NK-92 treated with Interleukin-12 subunit alpha and Interleukin-12 subunit beta, amount 100 ng/mL, for 24 hours (cell line): ENCODE measurements at regions not wholly inside any gene's neighbourhood (a gene's known extent, or its start where the extent isn't known, plus 50 kb on each side); places are given as distances from the start of the nearest gene placed in this dataset.

Source experiments
- DNase-seq: peaks from one replicate; lab custom pipeline; 2025; lab: John Stamatoyannopoulos, UW

DNA sequence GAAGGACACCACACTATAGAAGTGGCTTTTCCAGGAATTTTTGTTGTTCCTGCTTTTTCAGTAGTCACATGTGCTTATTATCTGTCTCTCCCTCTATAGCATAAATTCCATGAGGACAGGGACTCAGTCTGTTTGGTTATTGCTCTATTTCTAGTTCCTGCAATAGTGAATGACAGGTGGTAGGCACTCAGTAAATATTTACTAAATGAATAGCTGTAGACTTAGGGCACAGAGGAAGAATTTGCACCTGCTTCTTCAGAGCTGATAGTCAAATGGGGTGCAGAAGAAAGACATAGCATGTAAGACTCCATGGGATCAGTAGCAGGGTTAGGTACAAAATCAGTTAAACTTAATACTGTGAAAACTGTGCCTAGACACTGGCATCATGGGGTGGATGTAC, 580.2 kb downstream of the CCDC171 start:
- DNase-seq, result no peak

DNA sequence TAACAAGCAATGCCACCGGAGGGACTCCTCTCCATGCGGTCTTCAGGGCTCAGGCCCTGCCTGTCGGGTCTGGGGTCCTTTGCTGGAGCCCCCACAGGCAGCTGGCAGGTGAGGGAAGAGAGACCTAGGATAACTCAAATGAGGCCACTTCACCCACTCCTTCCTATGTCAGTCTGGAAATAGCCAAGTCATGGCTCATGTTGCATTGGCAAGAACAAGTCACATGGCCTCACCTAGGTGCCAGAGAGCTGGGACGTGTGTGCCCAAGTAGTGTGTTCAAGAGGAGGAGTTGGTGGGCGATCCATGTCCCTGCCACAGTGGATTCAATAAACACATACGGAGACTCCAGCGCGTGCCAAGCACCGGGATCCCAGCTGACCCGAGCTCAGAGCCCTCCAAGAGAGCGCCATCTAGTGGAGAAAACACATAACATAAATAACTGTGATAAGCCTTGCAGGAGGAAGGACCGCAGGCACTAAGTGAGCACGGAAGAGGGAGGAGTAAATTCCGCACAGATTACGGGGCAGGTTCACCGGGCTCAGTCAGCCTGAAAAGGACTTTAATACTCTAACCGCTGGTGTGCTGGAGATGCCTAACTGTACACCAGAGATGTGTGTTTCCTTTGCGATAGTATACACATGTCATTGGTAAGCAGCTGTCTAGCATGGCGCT, 580.8 kb downstream of the CCDC171 start:
- DNase-seq, result no peak

DNA sequence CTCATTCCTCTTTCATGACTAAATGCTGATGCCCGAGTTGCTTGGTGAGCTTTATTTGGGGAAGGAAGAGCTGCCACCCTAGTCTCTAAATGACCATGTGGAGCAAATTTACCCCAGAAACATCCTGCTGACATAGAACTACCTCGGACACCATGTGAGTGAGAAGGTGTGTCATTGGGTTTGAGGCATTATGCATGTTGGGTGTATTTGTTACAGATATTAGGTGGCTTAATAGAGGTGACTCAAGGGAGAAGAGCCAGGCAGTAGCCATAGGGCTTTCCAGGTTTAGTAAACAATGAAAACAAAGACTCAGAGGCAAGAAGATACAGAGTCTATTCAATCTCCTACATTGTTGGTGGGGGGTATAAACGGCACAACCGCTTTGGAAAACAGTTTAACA, 581.5 kb downstream of the CCDC171 start:
- DNase-seq, result no peak

DNA sequence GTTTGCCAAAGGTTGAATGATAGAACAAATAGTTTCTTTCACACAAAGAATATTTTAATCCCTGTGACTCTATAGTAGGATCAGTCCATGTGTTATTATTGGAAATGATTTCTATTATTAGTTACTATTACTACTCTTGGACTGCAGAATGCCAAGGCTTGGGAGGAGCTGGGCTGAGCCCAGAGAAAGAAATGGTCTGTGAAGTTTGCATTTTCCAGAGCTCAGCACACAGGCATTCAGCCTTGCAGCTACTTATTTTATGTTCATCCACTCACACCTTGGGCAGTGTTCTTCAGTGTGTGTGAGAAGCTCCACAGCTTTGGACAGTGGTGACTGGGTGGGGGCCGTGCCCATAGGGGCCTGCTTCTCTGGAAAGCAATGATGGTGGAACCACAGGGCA, 583.1 kb downstream of the CCDC171 start:
- DNase-seq, result no peak

DNA sequence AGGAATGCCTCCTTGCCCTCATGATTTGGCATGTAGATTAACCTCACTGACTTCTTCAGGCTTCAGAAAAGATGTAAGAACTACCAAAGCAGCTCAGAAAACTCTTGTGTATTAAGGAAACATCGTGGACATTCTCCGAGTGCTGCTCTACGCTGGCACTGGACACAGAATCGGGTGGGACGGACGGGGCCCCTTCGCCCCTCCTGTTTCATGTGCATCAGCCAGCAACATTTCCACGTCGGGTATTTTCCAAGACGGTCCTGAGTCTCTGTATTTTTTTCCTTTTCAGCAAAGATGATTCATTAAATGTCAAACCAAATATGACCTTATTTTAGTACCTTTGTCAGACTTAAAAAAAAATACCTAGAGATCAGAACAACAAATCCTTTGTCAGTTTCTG, 583.6 kb downstream of the CCDC171 start:
- no peak for DNase-seq

DNA sequence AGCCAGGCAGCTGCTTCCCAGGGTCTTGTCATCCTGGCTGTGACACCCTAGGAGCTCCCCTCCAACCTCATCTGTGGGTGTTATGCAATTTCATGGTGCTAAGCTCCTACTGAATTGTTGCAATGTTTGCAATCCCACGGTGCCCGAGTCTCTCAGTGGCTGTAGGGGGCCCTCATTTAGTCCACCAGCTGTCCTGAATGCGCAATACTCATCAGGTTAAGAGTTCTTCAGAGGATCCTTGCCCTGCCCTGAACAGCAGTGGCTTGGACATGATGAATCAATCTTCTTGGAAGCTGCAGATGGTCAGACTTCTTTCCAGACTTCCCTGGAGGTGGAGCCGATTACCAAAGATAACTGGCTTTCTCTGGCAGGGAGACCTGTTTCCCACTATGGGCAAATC, 584.1 kb downstream of the CCDC171 start:
- DNase-seq, result no peak

DNA sequence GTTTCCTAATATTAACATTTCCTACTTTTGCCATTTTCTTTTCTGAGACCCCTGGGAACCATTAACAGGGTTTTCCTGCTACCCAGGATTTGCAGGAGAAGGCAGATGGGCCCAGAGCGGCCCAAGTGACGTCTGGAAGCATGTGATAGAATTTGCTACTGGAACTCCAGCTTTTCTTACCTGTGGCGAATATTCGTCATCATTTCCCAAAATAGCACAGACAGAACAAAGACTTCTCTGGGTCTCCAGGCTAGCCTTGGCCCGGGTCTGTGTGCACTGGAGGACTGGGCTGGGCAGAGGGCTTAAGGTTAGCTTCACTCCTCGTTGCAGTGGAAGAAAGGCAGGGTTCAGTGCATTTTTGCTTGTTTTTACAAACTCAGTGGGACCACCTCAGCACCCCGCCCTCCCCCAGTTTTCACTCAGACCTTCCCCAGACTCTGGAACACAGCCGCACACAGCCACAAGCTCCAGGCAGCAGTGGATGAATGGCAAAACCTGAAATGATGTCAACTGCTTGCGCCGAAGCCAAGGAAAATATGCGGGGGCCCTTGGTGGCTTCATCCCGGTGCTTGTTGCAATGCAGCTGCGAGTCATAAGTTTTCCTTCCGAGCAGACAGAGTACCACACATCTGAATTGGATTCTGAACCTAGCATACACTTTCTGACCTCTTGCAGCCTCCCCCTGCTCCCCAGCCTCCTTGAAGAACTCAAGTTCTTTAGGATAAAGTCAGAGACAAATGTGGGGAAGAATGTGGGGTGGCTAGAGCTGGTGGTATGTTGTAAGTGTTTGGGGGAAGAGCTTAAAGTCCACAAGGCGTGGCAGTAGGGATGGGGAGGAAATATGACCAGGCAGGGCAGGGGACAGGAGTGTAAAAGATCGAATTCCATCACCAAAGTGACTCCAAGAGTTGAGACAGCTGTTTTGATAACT, 586.0 kb downstream of the CCDC171 start:
- no peak for DNase-seq

DNA sequence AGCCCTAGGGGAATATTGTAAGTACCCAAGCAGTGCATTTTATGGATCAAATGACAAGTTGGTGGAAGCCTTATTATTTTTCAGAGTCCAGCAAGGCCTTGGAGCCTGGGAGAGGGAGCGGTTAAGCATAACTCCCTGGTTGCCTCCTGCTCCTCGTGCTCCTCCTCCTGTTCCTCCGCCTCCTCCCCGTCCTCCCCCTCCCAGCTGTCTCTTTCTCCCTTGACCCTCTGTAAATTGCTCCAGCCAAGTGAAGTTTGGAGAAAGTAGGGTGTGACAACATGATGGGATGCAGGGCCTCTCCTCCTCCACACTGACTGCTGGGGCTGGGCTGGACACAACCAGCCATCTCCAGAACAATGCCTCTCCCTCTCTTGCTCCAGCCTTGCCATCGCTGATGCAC, 586.9 kb downstream of the CCDC171 start:
- DNase-seq, result no peak

DNA sequence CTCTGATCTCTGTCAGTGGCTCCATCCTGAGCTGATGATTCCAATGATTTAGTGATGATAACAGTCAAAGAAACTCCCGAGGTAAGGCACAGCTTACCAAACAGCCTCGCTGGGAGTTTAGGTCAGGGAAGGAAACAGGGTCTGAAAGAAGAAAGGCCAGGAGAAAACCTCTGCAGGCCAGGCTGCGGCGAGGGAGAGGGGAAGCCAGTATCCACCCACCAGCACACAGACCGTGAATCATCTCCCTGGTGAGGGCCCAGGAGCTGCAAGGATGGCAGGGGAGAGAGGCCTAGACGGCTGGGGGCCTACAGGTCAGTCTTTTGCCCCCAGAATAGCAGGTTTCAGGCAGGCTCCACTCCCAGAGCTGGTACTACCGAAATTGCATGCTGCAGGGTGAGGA, 590.5 kb downstream of the CCDC171 start:
- no peak for DNase-seq

DNA sequence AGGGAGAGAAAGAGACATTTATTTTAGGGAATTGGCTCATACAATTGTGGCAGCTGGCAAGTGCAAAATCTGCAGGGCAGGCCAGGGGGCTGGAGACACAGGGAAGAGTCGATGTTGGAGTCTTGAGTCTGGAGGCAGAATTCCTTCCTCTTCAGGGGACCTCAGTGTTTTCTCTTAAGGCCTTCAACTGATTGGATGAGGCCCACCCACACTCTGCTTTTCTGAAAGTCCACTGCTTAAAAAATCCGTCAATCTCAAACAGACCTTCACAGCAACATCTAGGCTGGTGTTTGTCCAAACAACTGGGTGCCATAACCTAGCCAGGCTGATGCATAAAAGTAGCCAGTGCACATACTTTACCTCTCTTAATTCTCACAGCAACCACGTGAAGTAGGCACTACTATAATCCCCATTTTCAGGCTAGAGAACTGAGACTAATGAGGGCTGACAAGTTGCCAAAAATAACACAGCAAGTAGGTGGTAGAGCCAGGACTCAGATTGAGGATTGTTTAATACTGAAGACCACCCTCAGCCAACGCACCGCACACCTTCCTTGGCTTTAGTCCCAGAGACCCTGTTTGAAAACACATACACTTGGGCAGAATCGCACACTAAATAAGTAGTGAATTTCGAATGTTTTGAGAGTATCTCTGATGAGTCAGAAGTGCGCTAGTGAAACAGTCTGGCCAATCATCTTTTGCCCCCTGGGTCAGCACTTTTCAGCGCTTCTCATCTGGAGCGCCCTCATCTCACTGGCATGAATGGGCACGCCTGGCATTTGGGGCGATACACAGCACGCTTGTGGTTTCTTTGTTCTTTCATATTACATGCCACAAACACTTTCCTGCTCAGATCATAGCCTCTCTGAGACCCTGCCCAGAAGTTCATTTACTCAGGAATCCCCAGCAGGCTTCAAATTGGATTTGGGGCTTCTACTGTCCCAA, 591.4 kb downstream of the CCDC171 start:
- DNase-seq, result no peak

DNA sequence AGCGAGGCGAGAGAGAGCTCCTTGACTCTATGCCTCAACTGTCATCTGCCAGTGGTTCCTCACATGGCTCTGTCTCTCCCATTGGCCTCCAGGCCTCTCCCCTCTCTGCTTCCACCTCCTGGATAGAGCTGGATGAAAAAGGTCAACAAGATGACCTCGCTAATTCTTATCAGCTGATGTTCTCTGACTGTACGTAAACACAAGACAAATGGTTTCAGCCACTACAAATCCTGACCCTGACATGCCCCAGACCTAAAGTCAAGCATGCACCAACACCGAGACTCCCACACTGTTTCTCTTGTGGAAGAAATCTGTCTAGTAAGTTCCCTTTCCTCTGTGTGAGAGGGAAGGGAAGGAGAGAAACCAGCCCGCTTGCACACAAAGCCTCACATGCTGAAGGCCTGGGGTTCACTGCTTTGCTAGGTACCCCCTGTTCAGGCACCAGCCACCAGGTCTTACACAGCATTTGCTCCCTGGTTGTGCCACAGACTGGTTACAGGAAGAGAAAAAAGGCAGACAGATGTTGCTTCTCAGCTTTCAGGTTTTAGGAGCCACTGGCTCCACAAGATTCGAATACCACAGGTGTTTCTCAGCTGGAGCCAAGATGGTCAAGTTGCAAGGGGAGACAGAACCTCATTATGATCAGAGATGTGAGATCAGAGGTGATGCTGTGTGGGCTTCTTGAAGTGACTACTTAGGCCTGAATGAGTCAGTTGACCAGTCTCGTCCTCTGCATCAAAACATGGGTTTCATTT, 592.5 kb downstream of the CCDC171 start:
- no peak for DNase-seq

DNA sequence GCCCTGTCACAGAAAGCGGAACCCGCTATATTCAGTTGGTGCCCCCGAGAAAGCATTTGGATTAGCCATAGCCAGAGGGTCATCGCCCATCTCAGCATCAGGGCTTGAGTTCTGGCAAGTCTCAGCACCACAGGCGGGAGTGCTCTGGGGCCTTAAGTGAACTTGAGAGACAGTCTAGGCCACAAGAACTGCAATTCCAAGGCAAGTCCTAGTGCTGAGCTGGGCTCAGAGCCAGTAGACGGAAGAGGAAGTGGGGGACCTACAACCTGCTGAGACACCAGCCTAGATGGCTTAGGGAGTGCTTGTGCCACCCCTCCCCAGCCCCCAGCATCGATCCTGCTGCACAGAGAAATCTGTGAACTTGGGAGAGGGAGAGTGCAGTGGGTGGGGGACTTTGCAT, 594.9 kb downstream of the CCDC171 start:
- DNase-seq, result no peak

DNA sequence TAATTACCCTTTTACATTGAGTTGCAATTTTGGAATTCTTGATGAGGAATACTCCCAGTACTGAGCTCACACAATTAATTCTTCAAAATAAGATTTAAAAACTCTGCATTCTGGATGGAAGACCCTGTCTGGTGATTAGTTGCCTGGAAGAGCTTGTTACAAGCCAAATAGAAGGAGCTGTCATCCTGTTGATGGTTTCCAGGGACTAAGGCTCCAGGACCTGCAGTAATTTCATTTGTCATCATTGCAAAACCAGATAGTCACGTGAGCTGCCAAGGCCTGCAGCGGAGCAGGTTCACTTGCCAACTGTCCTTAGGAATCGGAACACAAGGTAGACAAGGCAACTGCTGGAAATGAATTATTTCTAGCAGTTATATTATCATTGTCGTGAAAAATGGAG, 597.7 kb downstream of the CCDC171 start:
- no peak for DNase-seq

DNA sequence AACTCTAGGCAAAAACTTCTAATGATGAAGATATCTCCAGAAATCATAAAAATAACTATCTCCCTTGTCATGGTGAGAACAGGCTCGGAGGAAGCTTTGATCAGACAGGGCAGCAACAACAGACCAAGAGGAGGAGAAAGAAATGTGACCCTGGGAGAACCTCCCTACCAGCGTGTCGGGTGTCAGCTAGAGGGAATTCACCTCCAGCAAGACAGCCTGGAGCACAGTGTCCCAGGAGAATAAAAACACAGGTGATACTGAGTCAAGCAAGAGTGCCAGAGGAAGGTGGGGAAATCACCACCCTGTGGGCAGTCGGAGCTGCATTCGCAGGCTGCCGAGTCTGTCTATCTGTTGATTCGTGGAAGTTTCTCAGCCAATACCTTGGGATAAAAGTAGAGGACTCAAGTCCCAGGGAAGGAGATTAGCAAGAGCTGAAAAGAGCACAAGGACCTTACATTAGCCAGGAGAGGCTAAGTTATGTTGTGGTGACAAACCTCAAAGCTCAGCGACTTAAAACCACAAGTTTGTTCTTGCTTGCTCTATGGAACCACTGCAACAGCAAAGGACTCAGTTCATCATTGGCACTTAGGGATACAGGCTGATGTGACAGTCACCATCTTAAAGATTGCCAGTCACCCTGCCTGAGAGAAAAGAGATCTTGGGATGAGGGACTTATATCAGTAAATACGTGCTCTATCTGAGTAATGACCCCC, 598.3 kb downstream of the CCDC171 start:
- no peak for DNase-seq

DNA sequence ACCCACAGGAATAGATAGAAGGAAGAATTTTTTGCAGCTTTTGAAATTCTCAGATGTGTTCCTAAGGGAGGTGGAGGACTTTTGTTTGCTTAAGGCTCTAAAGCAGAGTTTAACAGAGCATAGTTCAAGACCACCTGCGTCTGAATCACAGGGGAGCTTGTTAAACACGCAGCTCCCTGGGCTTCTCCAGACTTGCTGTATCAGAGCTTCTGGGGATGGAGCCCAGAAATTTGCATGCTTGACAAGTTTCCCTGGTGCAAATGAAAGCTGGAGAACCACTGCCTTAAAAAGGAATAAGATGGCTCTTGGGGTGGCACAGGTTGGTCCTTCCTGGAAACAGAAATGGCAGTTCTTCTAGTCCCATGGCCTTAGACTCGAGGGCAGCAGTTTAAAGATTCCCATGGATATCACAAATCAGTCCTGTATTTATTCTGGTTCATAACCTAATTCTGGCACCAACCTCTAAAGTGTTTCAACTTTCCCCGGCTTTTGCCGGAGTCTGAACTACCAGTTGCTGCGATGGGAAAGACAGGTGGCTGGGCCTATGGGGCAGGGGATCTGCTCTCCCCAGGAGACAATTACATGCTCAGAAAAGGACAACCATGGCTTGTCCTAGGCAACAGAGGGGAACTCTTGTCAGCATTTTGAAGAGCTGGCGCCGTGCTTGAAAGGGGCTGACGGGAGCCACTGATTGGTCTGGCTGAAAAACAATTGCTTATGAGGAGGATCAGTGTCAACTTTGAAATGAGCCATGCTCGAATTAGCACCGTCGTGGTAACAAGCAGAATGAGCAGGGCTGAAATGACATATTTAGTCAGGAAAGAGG, 599.6 kb downstream of the CCDC171 start:
- DNase-seq, result no peak

DNA sequence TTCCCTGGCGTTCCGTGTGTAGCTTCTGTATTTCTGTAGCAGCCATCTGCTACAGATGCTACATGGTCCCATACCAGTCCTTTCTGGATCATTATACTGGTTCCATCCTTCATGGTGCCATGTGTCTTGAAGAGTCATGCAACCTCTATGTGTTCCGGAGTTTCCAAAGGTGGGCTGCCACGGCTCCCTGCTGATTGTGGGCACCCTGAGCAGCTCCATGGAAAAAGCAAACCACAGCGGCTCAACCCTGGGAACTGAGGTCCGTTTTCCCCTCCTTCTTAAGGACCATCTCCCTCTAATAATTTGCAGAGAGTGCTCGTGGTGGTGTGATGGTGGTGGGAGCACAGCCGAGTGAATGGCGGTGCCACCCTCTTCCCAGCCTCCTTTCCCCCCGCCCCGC, 600.4 kb downstream of the CCDC171 start:
- no peak for DNase-seq

DNA sequence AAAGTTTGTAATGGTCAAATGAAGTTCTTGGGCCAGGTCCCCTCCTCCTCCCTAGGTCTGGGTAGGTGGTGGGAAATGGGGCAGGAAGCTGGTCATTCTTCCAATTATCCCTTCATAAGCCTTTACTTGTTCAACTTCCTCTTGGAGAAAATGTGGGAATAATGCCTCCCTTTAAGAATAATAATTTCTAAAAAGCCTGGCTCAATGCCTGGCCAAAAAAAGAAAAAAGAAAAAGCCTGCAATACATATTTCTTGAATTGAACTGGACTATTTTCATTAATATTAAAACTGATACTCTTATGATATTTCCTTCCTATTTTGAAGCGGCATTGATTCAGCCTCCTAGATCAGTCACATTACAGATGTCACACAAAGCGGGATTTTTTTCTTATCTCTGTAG, 600.9 kb downstream of the CCDC171 start:
- DNase-seq, result no peak

DNA sequence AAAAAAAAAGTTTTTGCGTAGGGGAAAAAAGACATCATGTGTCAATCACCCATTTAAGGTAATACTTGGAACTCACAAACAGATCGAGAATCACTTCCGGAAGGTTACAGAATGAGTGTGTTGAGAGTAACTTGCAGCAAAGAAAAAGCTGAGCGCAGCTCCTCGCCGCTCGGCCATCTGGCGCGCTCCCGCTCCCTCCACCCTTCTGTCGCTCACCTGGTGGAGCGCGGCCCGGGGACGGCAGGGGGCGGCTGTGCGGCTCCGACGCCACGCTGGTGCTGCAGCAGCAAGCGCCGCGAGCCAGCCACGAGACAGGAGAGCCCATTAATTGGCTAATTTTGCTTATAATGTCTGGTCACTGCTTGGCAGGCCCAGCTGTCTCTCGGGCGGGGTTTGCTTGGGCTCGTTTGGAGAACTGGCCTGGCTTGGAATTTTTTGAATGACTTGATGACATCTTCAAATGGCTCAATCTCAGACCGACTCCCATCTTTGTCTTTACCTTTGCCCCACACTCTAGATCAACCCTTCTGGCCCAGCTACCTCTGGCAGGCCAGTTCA, 601.8 kb downstream of the CCDC171 start:
- no peak for DNase-seq

DNA sequence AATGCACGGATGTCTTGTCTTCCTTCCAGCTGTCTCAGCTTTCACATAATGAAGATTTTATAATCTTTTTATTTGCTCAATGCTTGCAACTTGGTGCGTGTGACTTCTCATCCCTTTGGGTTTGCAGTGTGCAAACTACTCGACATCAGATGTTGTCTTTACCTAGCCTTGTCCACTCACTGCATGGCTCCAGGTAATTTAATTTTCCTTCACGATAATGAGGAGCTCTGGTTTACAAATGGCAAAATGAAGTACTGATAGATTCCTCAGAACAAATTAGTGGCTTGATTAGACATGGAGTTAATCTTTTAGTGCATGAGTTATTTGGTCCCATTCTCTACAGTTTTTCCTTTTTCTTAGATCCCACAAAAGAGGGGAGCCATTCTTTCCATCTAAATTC, 603.0 kb downstream of the CCDC171 start:
- DNase-seq, result no peak

DNA sequence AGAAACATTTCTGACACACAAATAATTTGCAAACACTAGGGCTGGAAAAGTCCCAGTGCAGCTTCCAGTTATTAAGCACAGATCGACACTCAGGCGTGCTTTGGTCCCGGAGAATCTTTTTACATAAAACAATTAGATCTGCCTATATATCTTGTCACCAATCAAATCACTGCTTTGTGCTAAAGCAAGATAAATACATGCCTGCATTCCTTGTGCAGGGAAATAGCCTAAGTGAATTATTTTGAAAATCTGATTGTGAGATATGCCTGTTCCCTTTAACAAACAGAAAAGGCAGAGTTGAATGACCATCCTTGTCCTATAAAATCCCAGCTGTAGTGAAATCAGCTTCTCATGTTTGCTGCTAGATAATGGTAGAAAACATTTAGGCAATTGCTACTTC, 604.4 kb downstream of the CCDC171 start:
- DNase-seq, result no peak
